Fibroblast of peridontal ligament (primary cell): ENCODE measurements at regions not wholly inside any gene's neighbourhood (a gene's known extent, or its start where the extent isn't known, plus 50 kb on each side); places are given as distances from the start of the nearest gene placed in this dataset.

ENCODE experiments used
- DNase-seq: peaks from one replicate; pipeline ENCODE4 v3.0.0-alpha.2; 2010; ENCODE audit errors: extremely low read depth

- no peak for DNase-seq
Measured at GRCh38 chr13:73967397-73968165, 166.6 kb downstream of the KLF12 start.

GRCh38 chr13:73966331-73966730 is 167.9 kb downstream of the KLF12 start:
- no peak for DNase-seq

GRCh38 chr13:73962284-73962683 is 171.9 kb downstream of the KLF12 start:
- no peak for DNase-seq

- no peak for DNase-seq
Measured at GRCh38 chr13:73961181-73961580, 173.0 kb downstream of the KLF12 start.

- DNase-seq = no peak
Measured at GRCh38 chr13:73960474-73960873, 173.7 kb downstream of the KLF12 start.

- no peak for DNase-seq
Measured at GRCh38 chr13:73958657-73959397, 175.4 kb downstream of the KLF12 start.

GRCh38 chr13:73957889-73958288 is 176.3 kb downstream of the KLF12 start:
- no peak for DNase-seq

GRCh38 chr13:73956795-73957408 is 177.3 kb downstream of the KLF12 start:
- no peak for DNase-seq

- DNase-seq = no peak
Measured at GRCh38 chr13:73955977-73956500, 178.2 kb downstream of the KLF12 start.

GRCh38 chr13:73954808-73955207 is 179.4 kb downstream of the KLF12 start:
- no peak for DNase-seq

- no peak for DNase-seq
Measured at GRCh38 chr13:73952648-73953047, 181.6 kb downstream of the KLF12 start.

- DNase-seq = no peak
Measured at GRCh38 chr13:73948848-73949529, 185.2 kb downstream of the KLF12 start.

- DNase-seq = no peak
Measured at GRCh38 chr13:73945871-73946270, 188.3 kb downstream of the KLF12 start.

GRCh38 chr13:73945382-73945781 is 188.8 kb downstream of the KLF12 start:
- DNase-seq = peak; percentile 64

- no peak for DNase-seq
Measured at GRCh38 chr13:73943965-73944233, 190.3 kb downstream of the KLF12 start.

GRCh38 chr13:73943137-73943964 is 190.9 kb downstream of the KLF12 start:
- no peak for DNase-seq

GRCh38 chr13:73941752-73942151 is 192.5 kb downstream of the KLF12 start:
- DNase-seq = no peak

GRCh38 chr13:73940098-73940497 is 194.1 kb downstream of the KLF12 start:
- no peak for DNase-seq

GRCh38 chr13:73939603-73940002 is 194.6 kb downstream of the KLF12 start:
- DNase-seq = no peak

- no peak for DNase-seq
Measured at GRCh38 chr13:73939071-73939380, 195.2 kb downstream of the KLF12 start.

- peak; percentile 93 for DNase-seq
Measured at GRCh38 chr13:73938372-73939070, 195.7 kb downstream of the KLF12 start.
